IMR-90 (cell line): ENCODE measurements at regions not wholly inside any gene's neighbourhood (a gene's known extent, or its start where the extent isn't known, plus 50 kb on each side); places are given as distances from the start of the nearest gene placed in this dataset.

ENCODE experiments used
- BHLHE40 ChIP-seq: fragments of 150-350 bp; IDR thresholded peaks from 2 replicates; pipeline ENCODE4 v1.6.1; 2016; ENCODE audit warnings: mild to moderate bottlenecking, low read depth, low read length
- CEBPB ChIP-seq: IDR thresholded peaks from 2 replicates; pipeline ENCODE4 v1.6.1; 2012; ENCODE audit warnings: low read depth, low read length, improper control_type of control experiment
- CHD1 ChIP-seq: IDR thresholded peaks from 2 replicates; pipeline ENCODE4 v1.6.1; 2012; ENCODE audit warnings: low read depth, low read length, improper control_type of control experiment
- CTCF ChIP-seq: conservative IDR thresholded peaks from 2 replicates; pipeline ENCODE4 v1.5.1; 2012; ENCODE audit warnings: mild to moderate bottlenecking, low read depth, low read length, improper control_type of control experiment
- ELK1 ChIP-seq: fragments of 150-350 bp; IDR thresholded peaks from 2 replicates; pipeline ENCODE4 v1.6.1; 2016; ENCODE audit warnings: low read depth, mild to moderate bottlenecking, low read length, moderate library complexity, borderline replicate concordance
- FOS ChIP-seq: fragments of 150-350 bp; IDR thresholded peaks from 2 replicates; pipeline ENCODE4 v1.6.1; 2016; ENCODE audit warnings: low read depth, low read length
- MAFK ChIP-seq: IDR thresholded peaks from 2 replicates; pipeline ENCODE4 v1.6.1; 2012; ENCODE audit warnings: low read depth, low read length, improper control_type of control experiment
- MXI1 ChIP-seq: IDR thresholded peaks from 2 replicates; pipeline ENCODE4 v1.6.1; 2012; ENCODE audit warnings: low read depth, mild to moderate bottlenecking, low read length, moderate library complexity, borderline replicate concordance
- NFE2L2 ChIP-seq: fragments of 150-350 bp; IDR thresholded peaks from 2 replicates; pipeline ENCODE4 v1.6.1; 2016; ENCODE audit warnings: low read depth, mild to moderate bottlenecking, low read length
- POLR2A ChIP-seq: IDR thresholded peaks from 2 replicates; pipeline ENCODE4 v1.6.1; 2012; ENCODE audit warnings: mild to moderate bottlenecking, low read depth, low read length
- RAD21 ChIP-seq: IDR thresholded peaks from 2 replicates; pipeline ENCODE4 v1.6.1; 2012; ENCODE audit warnings: low read length, improper control_type of control experiment
- RCOR1 ChIP-seq: IDR thresholded peaks from 2 replicates; pipeline ENCODE4 v1.6.1; 2012; ENCODE audit warnings: mild to moderate bottlenecking, low read length, improper control_type of control experiment; ENCODE audit not compliant: insufficient replicate concordance
- SMC3 ChIP-seq: fragments of 150-350 bp; IDR thresholded peaks from 2 replicates; pipeline ENCODE4 v1.6.1; 2016; ENCODE audit warnings: low read depth, mild to moderate bottlenecking, antibody characterized with exemption, low read length, moderate library complexity

- no peak for TF ChIP-seq CTCF
- TF ChIP-seq POLR2A = no peak
- TF ChIP-seq FOS = no peak
- no peak for TF ChIP-seq CEBPB
- TF ChIP-seq MAFK = no peak
- TF ChIP-seq MXI1 = no peak
- TF ChIP-seq SMC3 = no peak
- TF ChIP-seq ELK1 = no peak
- TF ChIP-seq NFE2L2 = no peak
- TF ChIP-seq RAD21 = no peak
- TF ChIP-seq BHLHE40 = no peak
- TF ChIP-seq RCOR1 = no peak
- no peak for TF ChIP-seq CHD1
These were observed 183.8 kb downstream of the FBXO8 start for GRCh38 chr4:174099712-174100111.
